HG02623 (cell line): ENCODE measurements at regions not wholly inside any gene's neighbourhood (a gene's known extent, or its start where the extent isn't known, plus 50 kb on each side); places are given as distances from the start of the nearest gene placed in this dataset.
"Not testable (repeated sequence)": the region's sequence is repeated elsewhere in the genome, so short reads cannot be mapped to it uniquely, and the experiment has no call there.

Experiments
- ATAC-seq: cut with Tn5 transposase; IDR thresholded peaks from one replicate; pipeline ENCODE4 v1.9.1; 2021; ENCODE audit warnings: moderate library complexity; ENCODE audit not compliant: unreplicated experiment

DNA sequence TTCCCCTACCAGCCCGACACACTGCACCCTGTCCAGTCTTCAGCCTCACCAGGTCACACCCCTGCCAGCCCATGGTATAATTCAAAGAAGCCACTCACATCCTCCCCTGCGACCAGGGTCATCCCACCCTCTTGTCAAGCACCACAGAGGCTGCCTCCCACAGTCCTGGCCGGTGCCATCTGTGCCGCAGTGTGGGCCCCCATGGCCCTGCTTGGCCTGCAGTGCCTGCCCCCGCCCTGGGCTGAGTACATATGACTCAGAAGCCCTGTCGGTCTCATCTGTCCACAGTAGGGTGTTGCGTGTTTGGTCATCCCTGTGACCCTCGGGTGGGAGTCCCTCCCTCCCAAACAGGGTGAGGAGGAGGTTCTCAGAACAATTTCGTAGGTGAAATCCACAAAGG is 190.8 kb upstream of the AJAP1 start:
- ATAC-seq = no peak

GRCh38 chr1:4464478-4464877 is 189.9 kb upstream of the AJAP1 start:
- ATAC-seq = no peak

DNA sequence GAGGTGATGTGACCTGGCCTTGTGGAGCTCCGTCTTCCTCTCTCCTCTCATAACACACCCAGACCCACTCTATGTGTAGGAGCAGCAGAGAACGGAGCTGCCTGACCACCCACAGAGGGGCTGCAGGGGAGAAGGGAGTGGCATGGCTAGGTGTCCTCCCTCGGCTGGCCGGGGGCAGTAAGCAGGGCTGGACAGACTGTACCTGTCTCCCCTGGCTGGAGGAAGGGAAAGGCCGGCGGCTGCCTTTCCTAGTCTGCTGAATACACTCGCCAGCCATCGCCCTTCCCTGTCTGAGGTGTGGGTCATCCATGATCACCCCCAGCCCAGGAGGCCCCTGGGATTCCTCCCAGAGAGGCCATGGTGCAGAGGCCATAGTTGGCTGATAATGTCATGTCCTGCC is 187.2 kb upstream of the AJAP1 start:
- ATAC-seq = no peak

DNA sequence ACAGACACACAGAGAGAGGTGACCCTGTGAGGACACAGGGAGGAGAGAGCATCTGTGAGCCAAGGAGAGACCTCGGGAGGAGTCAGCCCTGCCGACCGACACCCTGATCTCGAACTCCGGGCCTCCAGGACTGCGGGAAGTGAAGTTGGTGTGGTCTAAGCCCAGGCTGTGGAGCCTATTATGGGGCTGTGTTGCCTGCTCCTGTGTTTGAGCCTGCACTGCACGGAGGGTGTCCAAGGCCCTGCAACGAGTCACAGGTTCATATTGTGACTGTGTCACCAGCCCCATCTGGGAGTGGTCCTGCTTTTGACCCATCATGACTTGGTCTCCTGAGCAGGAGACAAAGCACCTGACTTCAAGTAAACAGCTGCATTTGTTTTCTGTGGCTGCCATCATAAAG is 186.0 kb upstream of the AJAP1 start:
- no peak for ATAC-seq

DNA sequence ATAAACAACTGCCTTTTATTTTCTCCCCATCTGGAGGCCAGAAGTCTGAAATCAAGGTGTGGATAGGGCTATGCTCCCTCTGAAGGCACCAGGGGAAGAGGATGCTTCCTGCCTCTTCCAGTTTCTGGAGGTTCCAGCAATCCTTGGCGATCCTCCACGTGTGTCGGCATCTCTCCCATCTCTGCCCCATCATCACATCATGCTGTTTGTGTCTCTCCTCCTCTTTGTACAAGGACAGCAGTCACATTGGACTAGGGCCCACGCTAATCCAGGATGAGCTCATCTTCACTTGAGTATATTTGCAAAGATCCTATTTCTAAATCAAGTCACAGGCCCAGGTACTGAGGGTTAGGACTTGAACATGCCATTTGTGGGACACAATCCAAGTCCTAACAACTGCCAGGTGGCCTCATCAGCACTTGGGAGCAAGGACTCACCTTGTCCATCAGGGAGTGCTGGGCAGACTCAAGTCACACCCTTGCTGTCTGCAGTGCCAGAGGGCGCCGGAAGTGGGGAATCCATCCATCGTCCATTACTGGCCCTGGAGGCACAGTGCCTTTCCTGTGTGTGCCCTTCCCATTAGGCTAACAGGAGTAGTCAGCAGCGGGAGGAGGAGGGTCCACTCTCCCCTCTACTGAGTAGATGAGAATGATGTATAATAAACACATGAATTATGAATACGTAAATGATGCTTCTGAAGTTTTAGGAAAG is 185.4 kb upstream of the AJAP1 start:
- ATAC-seq = no peak

DNA sequence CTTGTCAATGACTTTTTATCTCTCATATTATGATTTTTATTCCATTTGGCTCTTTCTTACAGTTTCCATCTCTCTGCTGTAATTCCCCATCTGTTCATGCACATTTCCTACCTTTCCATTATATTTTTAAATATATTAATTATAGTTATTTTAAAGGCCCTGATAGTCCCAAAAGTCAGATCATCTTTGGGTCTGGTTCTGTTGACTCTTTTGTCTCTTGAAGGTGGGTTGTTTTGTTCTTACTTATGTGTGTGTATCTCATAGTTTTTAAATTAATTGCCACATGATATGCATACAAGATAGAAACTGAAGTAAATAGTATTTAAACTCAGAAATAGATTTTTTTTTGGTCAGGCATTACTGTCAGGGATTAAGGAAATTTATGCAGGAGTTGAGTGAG is 178.0 kb upstream of the AJAP1 start:
- no peak for ATAC-seq

- ATAC-seq = no peak
These were observed 173.0 kb upstream of the AJAP1 start for GRCh38 chr1:4481451-4481850.

DNA sequence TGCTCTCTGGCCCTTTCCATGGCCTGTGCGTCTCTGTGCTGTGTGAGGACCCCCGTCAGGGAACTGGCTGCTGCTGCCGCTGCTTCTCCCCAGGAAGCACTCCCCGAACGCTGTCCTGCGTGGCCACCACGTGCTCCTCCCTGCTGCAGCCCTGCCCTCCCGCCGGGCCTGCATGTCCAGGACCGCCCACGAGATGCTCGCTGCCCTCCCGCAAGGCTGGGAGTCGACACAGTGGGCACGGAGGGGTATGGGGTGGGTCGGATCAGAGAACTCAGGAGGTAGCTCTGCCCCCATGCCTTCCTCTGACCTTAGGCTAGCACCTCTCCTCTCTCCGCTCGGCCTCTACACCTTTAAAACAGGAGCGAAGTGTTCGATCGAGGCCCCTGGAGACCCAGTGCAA is 171.9 kb upstream of the AJAP1 start:
- no peak for ATAC-seq

GRCh38 chr1:4483021-4483625 is 171.3 kb upstream of the AJAP1 start:
- ATAC-seq = no peak

GRCh38 chr1:4485398-4485797 is 169.0 kb upstream of the AJAP1 start:
- ATAC-seq = no peak

- ATAC-seq = no peak
These were observed 168.5 kb upstream of the AJAP1 start for GRCh38 chr1:4485878-4486277.

DNA sequence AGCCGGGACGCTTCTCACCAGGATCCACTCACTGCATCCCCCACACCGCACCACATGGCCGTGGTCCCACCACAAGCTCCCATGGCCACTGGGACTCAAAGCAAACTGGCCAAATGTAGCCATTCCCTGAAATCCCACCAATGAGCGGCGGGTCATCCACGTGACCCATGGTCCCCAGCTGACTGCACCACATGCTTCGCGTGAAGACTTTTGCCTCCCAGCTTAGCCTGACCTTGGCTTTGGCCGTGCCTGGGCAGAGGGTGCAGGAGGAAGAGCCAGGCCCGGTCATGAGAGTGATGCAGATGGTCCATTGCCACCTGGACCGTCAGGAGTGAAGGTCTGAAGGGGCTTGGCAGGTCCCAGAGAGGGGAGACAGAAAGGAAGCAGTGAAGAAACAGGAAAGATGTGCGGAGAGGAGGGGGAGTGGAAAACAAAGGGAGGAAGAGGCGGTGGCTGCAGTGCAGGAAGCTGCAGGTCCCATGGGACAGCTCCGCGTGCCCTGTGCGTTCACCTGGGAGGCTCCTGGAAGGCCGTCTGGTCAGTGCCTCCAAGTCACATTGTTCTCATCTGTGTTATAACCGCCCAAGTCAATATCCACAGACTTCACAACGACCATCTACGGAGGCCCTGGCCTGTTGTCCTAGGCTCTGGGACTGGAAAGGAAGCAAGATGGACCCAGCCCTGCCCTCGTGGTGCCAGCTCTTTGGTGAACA is 167.8 kb upstream of the AJAP1 start:
- ATAC-seq = no peak

DNA sequence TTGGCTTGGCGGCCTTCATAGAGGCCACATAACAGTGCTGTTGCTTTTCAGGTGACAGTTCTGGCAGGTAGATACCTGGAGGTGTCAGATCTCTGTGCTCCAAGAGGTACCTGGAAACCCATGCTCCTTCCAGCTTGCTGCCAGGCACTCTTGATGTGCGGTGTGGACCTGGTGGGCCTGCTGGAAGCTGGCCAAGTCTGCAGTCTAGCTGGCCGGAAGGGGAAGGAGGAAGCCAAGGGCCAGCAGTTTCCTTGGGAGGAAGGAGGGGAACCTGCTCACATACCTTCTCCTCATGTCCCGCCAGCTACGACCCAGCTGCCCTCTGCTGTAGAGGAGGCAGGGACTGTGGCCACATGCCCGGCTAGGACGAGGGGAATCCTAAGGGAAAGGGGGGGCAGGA is 166.4 kb upstream of the AJAP1 start:
- no peak for ATAC-seq

GRCh38 chr1:4489486-4489885 is 164.9 kb upstream of the AJAP1 start:
- ATAC-seq = no peak

- not testable (repeated sequence) for ATAC-seq
These were observed 164.4 kb upstream of the AJAP1 start for GRCh38 chr1:4489992-4490391.

DNA sequence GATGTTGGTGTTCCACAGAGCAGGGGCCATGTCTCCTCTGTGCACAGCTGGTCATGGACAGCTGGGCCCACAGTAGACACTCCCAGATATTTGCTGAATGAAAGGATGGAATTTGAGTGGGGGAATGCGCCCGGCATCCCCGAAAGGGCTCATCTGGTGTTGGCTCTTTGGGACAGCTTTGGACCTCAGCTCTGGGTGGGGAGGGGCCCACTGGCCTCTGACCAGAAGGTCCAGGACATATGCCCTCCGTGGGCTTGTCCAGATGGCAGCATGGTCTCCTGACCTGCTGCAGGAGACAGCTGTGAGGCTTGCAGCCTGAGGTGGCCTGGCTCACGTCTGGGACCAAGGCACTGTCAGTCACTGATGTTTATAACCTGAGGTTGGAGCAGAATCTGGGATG is 160.4 kb upstream of the AJAP1 start:
- no peak for ATAC-seq

DNA sequence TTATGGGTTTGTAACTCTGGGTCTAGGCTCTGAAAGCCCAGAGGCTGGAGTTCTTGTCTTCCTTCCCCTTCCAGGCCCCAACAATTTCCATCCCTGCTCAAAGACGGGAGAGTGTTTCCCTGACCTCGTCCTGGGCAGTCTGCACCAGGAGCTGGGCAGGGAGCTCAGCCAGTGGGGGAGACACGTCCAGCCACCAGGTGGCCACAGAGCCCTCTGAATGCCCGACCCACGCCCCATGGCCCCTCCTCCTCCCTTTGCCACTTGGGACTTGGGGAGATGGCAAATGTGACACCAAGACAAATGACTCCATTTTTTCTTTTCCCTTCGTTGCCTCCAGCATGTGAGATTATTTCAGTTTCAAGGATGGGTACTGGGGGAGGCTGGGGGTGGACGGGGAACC is 159.9 kb upstream of the AJAP1 start:
- no peak for ATAC-seq

GRCh38 chr1:4495809-4496208 is 158.6 kb upstream of the AJAP1 start:
- no peak for ATAC-seq

DNA sequence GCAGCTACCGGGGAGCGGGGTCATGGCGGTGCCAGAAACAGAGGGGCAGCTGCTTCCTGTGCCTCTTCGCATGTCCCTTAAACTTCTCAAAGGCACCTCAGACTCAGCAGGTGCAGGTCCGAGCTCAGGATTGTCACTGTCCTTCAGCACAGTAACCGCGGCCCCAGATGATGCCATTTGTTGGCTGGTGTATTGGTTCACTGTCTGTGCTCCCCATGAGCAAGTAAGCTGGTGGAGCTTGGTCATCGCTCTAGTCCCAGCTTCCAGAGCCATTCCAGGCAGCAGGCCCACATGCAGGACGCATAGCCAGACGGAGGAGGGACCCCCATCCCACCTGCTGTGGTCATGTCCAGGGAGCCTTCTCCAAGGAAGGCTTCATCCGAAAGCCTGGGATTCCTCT is 154.0 kb upstream of the AJAP1 start:
- ATAC-seq = no peak

DNA sequence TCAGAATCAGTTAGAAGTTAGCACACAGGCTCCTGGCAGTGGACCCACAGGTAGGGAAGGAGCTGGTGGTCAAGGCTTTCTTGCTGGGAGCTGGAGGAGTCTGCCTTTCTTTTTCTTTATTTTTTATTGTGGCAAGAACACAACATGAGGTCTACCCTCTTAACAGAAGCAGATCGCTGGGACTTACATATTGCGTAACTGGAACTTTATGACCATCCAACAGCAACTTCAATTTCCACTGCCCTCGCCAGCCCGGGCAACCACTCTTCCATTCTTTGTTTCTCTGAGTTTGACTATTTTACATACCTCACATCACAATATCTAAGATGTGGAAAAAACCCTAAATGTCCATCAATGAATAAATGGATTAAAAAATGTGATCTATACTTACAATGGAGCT is 147.8 kb upstream of the AJAP1 start:
- no peak for ATAC-seq

- no peak for ATAC-seq
These were observed 145.2 kb upstream of the AJAP1 start for GRCh38 chr1:4509206-4509605.

GRCh38 chr1:4510276-4510691 is 144.1 kb upstream of the AJAP1 start:
- no peak for ATAC-seq
